H9 (cell line): ENCODE measurements at regions not wholly inside any gene's neighbourhood (a gene's known extent, or its start where the extent isn't known, plus 50 kb on each side); places are given as distances from the start of the nearest gene placed in this dataset.
A peak's percentile ranks its signal among the peaks of the same experiment; 100 is the strongest.

ENCODE experiments used
- DNase-seq: peaks from one replicate; pipeline ENCODE4 v3.0.0-alpha.2; 2017
- H2AFZ ChIP-seq: one replicate; pipeline ENCODE4 v1.6.1; 2013; ENCODE audit warnings: mild to moderate bottlenecking, low read length, control low read depth, moderate library complexity
- H2AK5ac ChIP-seq: 2 replicates; pipeline ENCODE4 v1.6.1; 2013; ENCODE audit warnings: low read length, control low read depth, mixed read lengths; ENCODE audit not compliant: insufficient read length
- H2BK120ac ChIP-seq: one replicate; pipeline ENCODE4 v1.6.1; 2013; ENCODE audit warnings: low read depth, mild to moderate bottlenecking, low read length, control low read depth, inconsistent platforms; ENCODE audit not compliant: poor library complexity, severe bottlenecking
- H2BK12ac ChIP-seq: 2 replicates; pipeline ENCODE4 v1.6.1; 2013; ENCODE audit warnings: low read length, control low read depth, mixed read lengths, low read depth; ENCODE audit not compliant: insufficient read length
- H2BK15ac ChIP-seq: 2 replicates; pipeline ENCODE4 v1.6.1; 2013; ENCODE audit warnings: low read depth, low read length, control low read depth
- H2BK20ac ChIP-seq: one replicate; pipeline ENCODE4 v1.6.1; 2013; ENCODE audit warnings: low read depth, mild to moderate bottlenecking, low read length, control low read depth, inconsistent platforms; ENCODE audit not compliant: poor library complexity, severe bottlenecking
- H2BK5ac ChIP-seq: 2 replicates; pipeline ENCODE4 v1.6.1; 2013; ENCODE audit warnings: low read length, control low read depth, mixed read lengths; ENCODE audit not compliant: insufficient read length
- H3K14ac ChIP-seq: 2 replicates; pipeline ENCODE4 v1.6.1; 2013; ENCODE audit warnings: low read length, control low read depth; ENCODE audit not compliant: insufficient read depth
- H3K18ac ChIP-seq: 2 replicates; pipeline ENCODE4 v1.6.1; 2013; ENCODE audit warnings: low read depth, mild to moderate bottlenecking, mixed read lengths, low read length, control low read depth; ENCODE audit not compliant: insufficient read length
- H3K23ac ChIP-seq: 2 replicates; pipeline ENCODE4 v1.6.1; 2013; ENCODE audit warnings: low read length, control low read depth, mixed read lengths, low read depth; ENCODE audit not compliant: insufficient read length
- H3K23me2 ChIP-seq: 2 replicates; pipeline ENCODE4 v1.6.1; 2013; ENCODE audit warnings: low read depth, mild to moderate bottlenecking, mixed read lengths, low read length, control low read depth; ENCODE audit not compliant: insufficient read length, poor library complexity, severe bottlenecking
- H3K27ac ChIP-seq: 2 replicates; pipeline ENCODE4 v1.5.1; 2013; ENCODE audit warnings: low read length, control low read depth, mixed read lengths, low read depth; ENCODE audit not compliant: insufficient read length
- H3K27me3 ChIP-seq: 2 replicates; pipeline ENCODE4 v1.6.1; 2013; ENCODE audit warnings: low read length, control low read depth, inconsistent platforms; ENCODE audit not compliant: insufficient read depth
- H3K4ac ChIP-seq: 2 replicates; pipeline ENCODE4 v1.6.1; 2013; ENCODE audit warnings: low read depth, mild to moderate bottlenecking, control low read depth, inconsistent platforms, low read length, moderate library complexity
- H3K4me1 ChIP-seq: 2 replicates; pipeline ENCODE4 v1.6.1; 2013; ENCODE audit warnings: low read length, control low read depth, inconsistent platforms; ENCODE audit not compliant: insufficient read depth
- H3K4me2 ChIP-seq: 2 replicates; pipeline ENCODE4 v1.6.1; 2013; ENCODE audit warnings: low read length, control low read depth, mixed read lengths; ENCODE audit not compliant: insufficient read length, insufficient read depth
- H3K56ac ChIP-seq: 2 replicates; pipeline ENCODE4 v1.6.1; 2013; ENCODE audit warnings: low read depth, mild to moderate bottlenecking, mixed read lengths, low read length, control low read depth; ENCODE audit not compliant: insufficient read length
- H3K79me1 ChIP-seq: 2 replicates; pipeline ENCODE4 v1.6.1; 2013; ENCODE audit warnings: low read depth, mild to moderate bottlenecking, moderate library complexity, low read length, control low read depth, inconsistent platforms; ENCODE audit not compliant: insufficient read depth, poor library complexity, severe bottlenecking
- H3K79me2 ChIP-seq: 2 replicates; pipeline ENCODE4 v1.6.1; 2013; ENCODE audit warnings: low read length, control low read depth, inconsistent platforms; ENCODE audit not compliant: insufficient read depth
- H3K9ac ChIP-seq: 2 replicates; pipeline ENCODE4 v1.6.1; 2013; ENCODE audit warnings: low read length, control low read depth, mixed read lengths; ENCODE audit not compliant: insufficient read length; ENCODE audit errors: extremely low read depth
- H3K9me3 ChIP-seq: one replicate; pipeline ENCODE4 v1.6.1; 2013; ENCODE audit warnings: low read depth, low read length, inconsistent platforms; ENCODE audit not compliant: control insufficient read depth
- H3T11ph ChIP-seq: one replicate; pipeline ENCODE4 v1.6.1; 2013; ENCODE audit warnings: mild to moderate bottlenecking, low read length, control low read depth, inconsistent platforms
- H4K20me1 ChIP-seq: one replicate; pipeline ENCODE4 v1.6.1; 2013; ENCODE audit not compliant: control insufficient read depth, insufficient read length, insufficient read depth
- H4K5ac ChIP-seq: 2 replicates; pipeline ENCODE4 v1.6.1; 2013; ENCODE audit warnings: low read depth, mild to moderate bottlenecking, mixed read lengths, low read length, control low read depth; ENCODE audit not compliant: insufficient read length
- H4K8ac ChIP-seq: replicated peaks from 2 replicates; pipeline ENCODE4 v1.6.1; 2013; ENCODE audit warnings: low read length, control low read depth, mixed read lengths, low read depth; ENCODE audit not compliant: insufficient read length
- H4K91ac ChIP-seq: 2 replicates; pipeline ENCODE4 v1.6.1; 2013; ENCODE audit warnings: low read depth, mild to moderate bottlenecking, moderate library complexity, mixed read lengths, low read length, control low read depth; ENCODE audit not compliant: insufficient read length
- H3K27ac Mint-ChIP-seq, 3 experiments: 2 replicates in 2 of 3; 3 replicates in 1 of 3; pipeline ENCODE4 v1.8.0; 2020 to 2021; ENCODE audit warnings: mixed read lengths in 3 of 3, mild to moderate bottlenecking in 1 of 3, moderate library complexity in 1 of 3
- H3K27me3 Mint-ChIP-seq: 2 replicates; pipeline ENCODE4 v1.8.0; 2021; ENCODE audit warnings: low read depth, mild to moderate bottlenecking, moderate library complexity, mixed read lengths
- H3K36me3 Mint-ChIP-seq, 3 experiments: 2 replicates in 2 of 3; 3 replicates in 1 of 3; pipeline ENCODE4 v1.8.0; 2020 to 2021; ENCODE audit warnings: low read depth in 3 of 3, mixed read lengths in 3 of 3; ENCODE audit not compliant: insufficient read depth in 1 of 3
- H3K4me1 Mint-ChIP-seq, 2 experiments: 2 replicates each; pipeline ENCODE4 v1.8.0; 2020; ENCODE audit warnings: mixed read lengths in 2 of 2
- H3K4me3 Mint-ChIP-seq, 2 experiments: 2 replicates in 1 of 2; 3 replicates in 1 of 2; pipeline ENCODE4 v1.8.0; 2020 to 2021; ENCODE audit warnings: mild to moderate bottlenecking in 2 of 2, mixed read lengths in 2 of 2, moderate library complexity in 1 of 2
- H3K9me3 Mint-ChIP-seq, 2 experiments: 2 replicates in 1 of 2; 3 replicates in 1 of 2; pipeline ENCODE4 v1.8.0; 2020; ENCODE audit warnings: mild to moderate bottlenecking in 2 of 2, mixed read lengths in 2 of 2, moderate library complexity in 1 of 2
- WGBS: extraction: QIAGEN DNeasy Blood & Tissue Kit; methylation state at CpG from one replicate; pipeline ENCODE4 v1.1.7; 2013; ENCODE audit warnings: missing lambda C conversion rate, low lambda C conversion rate, mixed read lengths; ENCODE audit not compliant: insufficient read length; ENCODE audit errors: extremely low coverage; 5-methylcytosine and 5-hydroxymethylcytosine counted together
- TF ChIP-seq, protein P1 (sequence below): fragments of 200-600 bp; sonication (generic); conservative IDR thresholded peaks from 3 replicates; pipeline ENCODE4 v1.8.0; 2021; ENCODE audit warnings: antibody characterized with exemption, mild to moderate bottlenecking

DNA sequence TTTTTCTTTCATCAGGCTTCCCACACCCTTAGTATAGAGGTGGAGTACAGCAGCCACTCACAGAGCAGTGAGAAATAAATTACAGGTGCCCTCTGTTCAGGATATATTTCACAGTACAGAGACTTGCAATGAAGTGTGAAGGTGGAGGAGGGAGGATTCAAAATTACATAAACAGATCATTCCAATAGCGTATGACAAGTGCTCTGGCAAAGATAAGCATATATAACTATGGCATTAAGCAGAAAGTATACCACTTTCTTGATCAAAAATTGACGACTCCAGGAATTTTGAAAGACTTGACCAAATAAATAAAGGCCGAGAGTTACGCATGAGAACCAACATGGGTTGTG lies 108.7 kb downstream of the GPX5 start:
- H2BK20ac ChIP-seq = no peak overlapping the region
- Mint-ChIP-seq H3K9me3 (peaks cover 0 to 4% of the 10 kb centered on the region in 2 experiments; a peak in 3 of 5 replicates), H3K27me3 (peaks cover 59% of the 10 kb centered on the region), H3K27ac (no peak overlapping the region), H3K4me1 (peaks cover 11 to 18% of the 10 kb centered on the region in 2 experiments), H3K36me3 (no peaks in the 10 kb centered on the region), H3K4me3 (peak overlapping the region; percentile 81 to 94)
- peaks cover 19% of the 10 kb centered on the region for H3K23me2 ChIP-seq
- H3K18ac ChIP-seq = no peak overlapping the region
- H4K91ac ChIP-seq = no peak overlapping the region
- no peak for DNase-seq
- no peaks in the 10 kb centered on the region for H3K4me1 ChIP-seq
- no peak overlapping the region for H2AK5ac ChIP-seq
- no peak overlapping the region for H2BK15ac ChIP-seq
- H3K27me3 ChIP-seq = peaks cover 2% of the 10 kb centered on the region; the same call in 1 of the 2 replicates
- no peak overlapping the region for H2AFZ ChIP-seq
- H4K20me1 ChIP-seq = no peaks in the 10 kb centered on the region
- H3K79me1 ChIP-seq = no peaks in the 10 kb centered on the region
- H2BK12ac ChIP-seq = no peak overlapping the region
- H3K9me3 ChIP-seq = no peaks in the 10 kb centered on the region
- no peak overlapping the region for H4K8ac ChIP-seq
- H3K79me2 ChIP-seq = no peaks in the 10 kb centered on the region; the same call in 1 of the 2 replicates
- H3K56ac ChIP-seq = no peak overlapping the region
- no peak overlapping the region for H2BK5ac ChIP-seq
- no peak overlapping the region for H4K5ac ChIP-seq
- no peak overlapping the region for H3K27ac ChIP-seq
- TF ChIP-seq, protein P1, sequence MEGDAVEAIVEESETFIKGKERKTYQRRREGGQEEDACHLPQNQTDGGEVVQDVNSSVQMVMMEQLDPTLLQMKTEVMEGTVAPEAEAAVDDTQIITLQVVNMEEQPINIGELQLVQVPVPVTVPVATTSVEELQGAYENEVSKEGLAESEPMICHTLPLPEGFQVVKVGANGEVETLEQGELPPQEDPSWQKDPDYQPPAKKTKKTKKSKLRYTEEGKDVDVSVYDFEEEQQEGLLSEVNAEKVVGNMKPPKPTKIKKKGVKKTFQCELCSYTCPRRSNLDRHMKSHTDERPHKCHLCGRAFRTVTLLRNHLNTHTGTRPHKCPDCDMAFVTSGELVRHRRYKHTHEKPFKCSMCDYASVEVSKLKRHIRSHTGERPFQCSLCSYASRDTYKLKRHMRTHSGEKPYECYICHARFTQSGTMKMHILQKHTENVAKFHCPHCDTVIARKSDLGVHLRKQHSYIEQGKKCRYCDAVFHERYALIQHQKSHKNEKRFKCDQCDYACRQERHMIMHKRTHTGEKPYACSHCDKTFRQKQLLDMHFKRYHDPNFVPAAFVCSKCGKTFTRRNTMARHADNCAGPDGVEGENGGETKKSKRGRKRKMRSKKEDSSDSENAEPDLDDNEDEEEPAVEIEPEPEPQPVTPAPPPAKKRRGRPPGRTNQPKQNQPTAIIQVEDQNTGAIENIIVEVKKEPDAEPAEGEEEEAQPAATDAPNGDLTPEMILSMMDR = no peak
- no peak overlapping the region for H3K14ac ChIP-seq
- H3T11ph ChIP-seq = no peak overlapping the region
- no peak overlapping the region for H3K9ac ChIP-seq
- no peak overlapping the region for H3K4ac ChIP-seq
- no peak overlapping the region for H2BK120ac ChIP-seq
- peak overlapping the region; percentile 83 for H3K4me2 ChIP-seq
- no peak overlapping the region for H3K23ac ChIP-seq
- WGBS = no CpG with 5 or more reads among the region's 4 CpGs
